CD4-positive, CD25-positive, alpha-beta regulatory T cell (primary cell): ENCODE measurements at regions not wholly inside any gene's neighbourhood (a gene's known extent, or its start where the extent isn't known, plus 50 kb on each side); places are given as distances from the start of the nearest gene placed in this dataset.
"Not testable (repeated sequence)": the region's sequence is repeated elsewhere in the genome, so short reads cannot be mapped to it uniquely, and the experiment has no call there.

ENCODE experiments used
- ATAC-seq, 2 donors: fragments of 150-1000 bp; cut with Tn5 transposase; one replicate each; pipeline ENCODE4 v1.10.0; 2021; ENCODE audit warnings: low read depth in 2 of 2, moderate number of reproducible peaks in 2 of 2, moderate library complexity in 1 of 2
- DNase-seq, 3 donors: peaks; one replicate each; pipeline versions ENCODE4 v3.0.0 to v3.0.0-alpha.2; 2012 to 2022; ENCODE audit warnings: mixed read lengths in 1 of 3
- H3K27ac ChIP-seq: one replicate; pipeline ENCODE4 v1.7.0; 2013; ENCODE audit warnings: mild to moderate bottlenecking, low read length; ENCODE audit not compliant: insufficient read depth, poor library complexity, severe bottlenecking
- H3K27me3 ChIP-seq: one replicate; pipeline ENCODE4 v1.7.0; 2013; ENCODE audit warnings: low read length; ENCODE audit not compliant: control insufficient read depth, insufficient read depth
- H3K36me3 ChIP-seq: one replicate; pipeline ENCODE4 v1.7.0; 2013; ENCODE audit warnings: mild to moderate bottlenecking, low read length, moderate library complexity; ENCODE audit not compliant: control insufficient read depth, insufficient read depth
- H3K4me1 ChIP-seq: 2 replicates; pipeline ENCODE4 v1.7.0; 2013; ENCODE audit warnings: mild to moderate bottlenecking, low read length; ENCODE audit not compliant: insufficient read depth, control insufficient read depth, poor library complexity, severe bottlenecking
- H3K4me3 ChIP-seq: one replicate; pipeline ENCODE4 v1.7.0; 2013; ENCODE audit warnings: low read depth, mild to moderate bottlenecking, low read length, moderate library complexity
- H3K9me3 ChIP-seq, 2 experiments: 1 replicate in 1 of 2; 2 replicates in 1 of 2; pipeline ENCODE4 v1.7.0; 2013; ENCODE audit warnings: low read length in 2 of 2, mild to moderate bottlenecking in 1 of 2, moderate library complexity in 1 of 2; ENCODE audit not compliant: control insufficient read depth in 2 of 2
- H3K27ac Mint-ChIP-seq, 3 donors: one replicate each; pipeline ENCODE4 v1.8.0; 2020 to 2022; ENCODE audit warnings: mild to moderate bottlenecking in 3 of 3, mixed read lengths in 3 of 3, moderate library complexity in 2 of 3
- H3K27me3 Mint-ChIP-seq: one replicate; pipeline ENCODE4 v1.8.0; 2022; ENCODE audit warnings: mild to moderate bottlenecking, mixed read lengths
- H3K36me3 Mint-ChIP-seq: one replicate; pipeline ENCODE4 v1.8.0; 2020; ENCODE audit warnings: mixed read lengths
- H3K4me1 Mint-ChIP-seq, 4 donors: one replicate each; pipeline ENCODE4 v1.8.0; 2020 to 2022; ENCODE audit warnings: mixed read lengths in 4 of 4, mild to moderate bottlenecking in 1 of 4
- H3K4me3 Mint-ChIP-seq, 4 donors: one replicate each; pipeline ENCODE4 v1.8.0; 2020 to 2022; ENCODE audit warnings: mild to moderate bottlenecking in 4 of 4, mixed read lengths in 4 of 4, moderate library complexity in 3 of 4
- H3K9me3 Mint-ChIP-seq, 7 donors: one replicate each; pipeline ENCODE4 v1.8.0; 2020 to 2022; ENCODE audit warnings: mixed read lengths in 7 of 7, mild to moderate bottlenecking in 3 of 7, moderate library complexity in 2 of 7

GRCh38 chr13:86313421-86313820 is 514.2 kb upstream of the SLITRK6 start:
- no peak for DNase-seq
- Mint-ChIP-seq H3K36me3 (no peaks in the 10 kb centered on the region), H3K4me3 (no peak overlapping the region), H3K4me1 (no peaks in the 10 kb centered on the region), H3K27me3 (no peaks in the 10 kb centered on the region), H3K27ac (no peak overlapping the region), H3K9me3 (peaks cover 0 to 16% (median 3%) of the 10 kb centered on the region in 7 donors)
- Histone ChIP-seq H3K4me1 (no peaks in the 10 kb centered on the region), H3K27me3 (no peaks in the 10 kb centered on the region), H3K4me3 (no peak overlapping the region), H3K36me3 (no peaks in the 10 kb centered on the region), H3K27ac (no peak overlapping the region), H3K9me3 (no peaks in the 10 kb centered on the region)
- ATAC-seq = no peak

- Mint-ChIP-seq H3K4me3 (no peak overlapping the region), H3K36me3 (no peaks in the 10 kb centered on the region), H3K4me1 (no peaks in the 10 kb centered on the region), H3K27me3 (no peaks in the 10 kb centered on the region), H3K27ac (no peak overlapping the region), H3K9me3 (peaks cover 0 to 16% (median 2%) of the 10 kb centered on the region in 7 donors)
- DNase-seq (no peak), ATAC-seq (no peak)
- no peaks in the 10 kb centered on the region for H3K4me1 ChIP-seq
- no peaks in the 10 kb centered on the region for H3K9me3 ChIP-seq
- H3K27ac ChIP-seq = no peak overlapping the region
- no peaks in the 10 kb centered on the region for H3K36me3 ChIP-seq
- no peaks in the 10 kb centered on the region for H3K27me3 ChIP-seq
- no peak overlapping the region for H3K4me3 ChIP-seq
Measured at GRCh38 chr13:86318450-86318849, 519.2 kb upstream of the SLITRK6 start.

GRCh38 chr13:86324191-86324590 is 525.0 kb upstream of the SLITRK6 start:
- Mint-ChIP-seq H3K9me3 (peaks cover 0 to 24% (median 4%) of the 10 kb centered on the region in 7 donors), H3K4me3 (no peak overlapping the region), H3K4me1 (no peaks in the 10 kb centered on the region), H3K27ac (no peak overlapping the region), H3K27me3 (no peaks in the 10 kb centered on the region), H3K36me3 (no peaks in the 10 kb centered on the region)
- Histone ChIP-seq H3K4me1 (no peaks in the 10 kb centered on the region), H3K36me3 (no peaks in the 10 kb centered on the region), H3K9me3 (peaks cover 0 to 3% of the 10 kb centered on the region in 2 experiments), H3K27ac (no peak overlapping the region), H3K4me3 (no peak overlapping the region), H3K27me3 (no peaks in the 10 kb centered on the region)
- DNase-seq = no peak
- ATAC-seq = no peak

- no peaks in the 10 kb centered on the region for H3K36me3 Mint-ChIP-seq
- no peak for ATAC-seq
- Histone ChIP-seq H3K4me3 (no peak overlapping the region), H3K36me3 (no peaks in the 10 kb centered on the region), H3K9me3 (no peaks in the 10 kb centered on the region), H3K27ac (no peak overlapping the region), H3K27me3 (no peaks in the 10 kb centered on the region), H3K4me1 (no peaks in the 10 kb centered on the region)
- H3K27me3 Mint-ChIP-seq = no peaks in the 10 kb centered on the region
- no peaks in the 10 kb centered on the region for H3K4me1 Mint-ChIP-seq
- peaks cover 0 to 19% (median 10%) of the 10 kb centered on the region in 7 donors for H3K9me3 Mint-ChIP-seq
- no peak overlapping the region for H3K4me3 Mint-ChIP-seq
- no peak overlapping the region for H3K27ac Mint-ChIP-seq
- DNase-seq = no peak
Measured at GRCh38 chr13:86355301-86355700, 556.1 kb upstream of the SLITRK6 start.

- Histone ChIP-seq H3K36me3 (no peaks in the 10 kb centered on the region), H3K4me1 (no peaks in the 10 kb centered on the region), H3K27ac (no peak overlapping the region), H3K4me3 (no peak overlapping the region), H3K9me3 (no peaks in the 10 kb centered on the region), H3K27me3 (no peaks in the 10 kb centered on the region)
- Mint-ChIP-seq H3K4me3 (no peak overlapping the region), H3K36me3 (no peaks in the 10 kb centered on the region), H3K27me3 (no peaks in the 10 kb centered on the region), H3K4me1 (no peaks in the 10 kb centered on the region), H3K9me3 (peaks cover 0 to 27% (median 10%) of the 10 kb centered on the region in 7 donors), H3K27ac (no peak overlapping the region)
- no peak for DNase-seq
- ATAC-seq = no peak
Measured at GRCh38 chr13:86357106-86357505, 557.9 kb upstream of the SLITRK6 start.

- H3K36me3 ChIP-seq, ATAC-seq, H3K36me3 Mint-ChIP-seq, H3K9me3 ChIP-seq, DNase-seq, H3K27ac ChIP-seq, H3K27me3 Mint-ChIP-seq, H3K27me3 ChIP-seq, H3K4me3 Mint-ChIP-seq, H3K4me1 Mint-ChIP-seq, H3K4me3 ChIP-seq, H3K27ac Mint-ChIP-seq, H3K4me1 ChIP-seq: not testable (repeated sequence)
- H3K9me3 Mint-ChIP-seq = peaks cover 4 to 28% (median 9%) of the 10 kb centered on the region in 7 donors
Measured at GRCh38 chr13:86363749-86364148, 564.5 kb upstream of the SLITRK6 start.

- H3K4me3 Mint-ChIP-seq = no peak overlapping the region
- no peaks in the 10 kb centered on the region for H3K4me1 Mint-ChIP-seq
- no peak overlapping the region for H3K27ac Mint-ChIP-seq
- no peaks in the 10 kb centered on the region for H3K27me3 Mint-ChIP-seq
- DNase-seq (no peak), ATAC-seq (no peak)
- H3K36me3 Mint-ChIP-seq = no peaks in the 10 kb centered on the region
- no peak overlapping the region for H3K27ac ChIP-seq
- no peaks in the 10 kb centered on the region for H3K4me1 ChIP-seq
- H3K27me3 ChIP-seq = no peaks in the 10 kb centered on the region
- H3K4me3 ChIP-seq = no peak overlapping the region
- H3K9me3 Mint-ChIP-seq = peaks cover 9 to 19% (median 11%) of the 10 kb centered on the region in 7 donors
- no peaks in the 10 kb centered on the region for H3K36me3 ChIP-seq
- peaks cover 1 to 8% of the 10 kb centered on the region in 2 experiments for H3K9me3 ChIP-seq
Measured at GRCh38 chr13:86368924-86369323, 569.7 kb upstream of the SLITRK6 start.

GRCh38 chr13:86377451-86377850 is 578.2 kb upstream of the SLITRK6 start:
- Mint-ChIP-seq H3K4me3 (no peak overlapping the region), H3K27ac (no peak overlapping the region), H3K4me1 (no peaks in the 10 kb centered on the region), H3K36me3 (no peaks in the 10 kb centered on the region), H3K9me3 (peaks cover 0 to 15% (median 3%) of the 10 kb centered on the region in 7 donors), H3K27me3 (no peaks in the 10 kb centered on the region)
- no peak overlapping the region for H3K27ac ChIP-seq
- H3K4me1 ChIP-seq = no peaks in the 10 kb centered on the region
- no peak for DNase-seq
- H3K4me3 ChIP-seq = no peak overlapping the region
- ATAC-seq = no peak
- H3K9me3 ChIP-seq = peaks cover 0 to 2% of the 10 kb centered on the region in 2 experiments
- H3K36me3 ChIP-seq = no peaks in the 10 kb centered on the region
- no peaks in the 10 kb centered on the region for H3K27me3 ChIP-seq
